Activated B cell treated with CpG ODN at 0.5 μM for 24 hours (primary cell): ENCODE measurements at regions not wholly inside any gene's neighbourhood (a gene's known extent, or its start where the extent isn't known, plus 50 kb on each side); places are given as distances from the start of the nearest gene placed in this dataset.
"Not testable (repeated sequence)": the region's sequence is repeated elsewhere in the genome, so short reads cannot be mapped to it uniquely, and the experiment has no call there.

Experiments
- ATAC-seq: fragments of 200-7000 bp; cut with Tn5 transposase; one replicate; pipeline ENCODE4 v1.10.0; 2021; ENCODE audit warnings: low read depth, mild to moderate bottlenecking, moderate library complexity
- CTCF ChIA-PET: fragments of 350-600 bp; sonication (Branson Sonifier 250); formaldehyde crosslinking; loops from one replicate; lab custom pipeline; 2021; ENCODE audit warnings: antibody characterized with exemption; lab: Charles Lee
- POLR2A ChIA-PET: fragments of 350-600 bp; sonication (Branson Sonifier 250); formaldehyde crosslinking; loops from one replicate; lab custom pipeline; 2021; ENCODE audit warnings: antibody characterized with exemption; lab: Charles Lee
- DNase-seq: peaks from one replicate; pipeline ENCODE4 v3.0.0; 2022
- H3K27ac Mint-ChIP-seq: one replicate; pipeline ENCODE4 v1.8.0; 2020; ENCODE audit warnings: mixed read lengths
- H3K27me3 Mint-ChIP-seq: one replicate; pipeline ENCODE4 v1.8.0; 2021; ENCODE audit warnings: mixed read lengths
- H3K36me3 Mint-ChIP-seq: one replicate; pipeline ENCODE4 v1.8.0; 2021; ENCODE audit warnings: low read depth, mixed read lengths
- H3K4me1 Mint-ChIP-seq: one replicate; pipeline ENCODE4 v1.8.0; 2021; ENCODE audit warnings: mixed read lengths
- H3K4me3 Mint-ChIP-seq: one replicate; pipeline ENCODE4 v1.8.0; 2020; ENCODE audit warnings: mild to moderate bottlenecking, mixed read lengths
- H3K9me3 Mint-ChIP-seq: one replicate; pipeline ENCODE4 v1.8.0; 2020; ENCODE audit warnings: mixed read lengths
- intact Hi-C: fragments of 100-400 bp; cut with micrococcal nuclease; formaldehyde crosslinking; loops from one replicate; pipeline ENCODE4 v1.15.1; 2024
- TF ChIP-seq, protein P1 (sequence below): fragments of 200-600 bp; IDR thresholded peaks from one replicate; pipeline ENCODE4 v1.8.0; 2022; ENCODE audit warnings: antibody characterized with exemption, mild to moderate bottlenecking

GRCh38 chr7:112987171-112987570, 99.5 kb downstream of the GPR85 start:
- CTCF ChIA-PET = no interaction called here
- intact Hi-C loops = no loop called here
- no peaks in the 10 kb centered on the region for H3K36me3 Mint-ChIP-seq
- peaks cover 23% of the 10 kb centered on the region for H3K4me1 Mint-ChIP-seq
- H3K4me3 Mint-ChIP-seq = no peak overlapping the region
- H3K27ac Mint-ChIP-seq = no peak overlapping the region
- H3K27me3 Mint-ChIP-seq = peaks cover 2% of the 10 kb centered on the region
- POLR2A ChIA-PET = no interaction called here
- ATAC-seq (no peak), DNase-seq (no peak)
- TF ChIP-seq, protein P1, sequence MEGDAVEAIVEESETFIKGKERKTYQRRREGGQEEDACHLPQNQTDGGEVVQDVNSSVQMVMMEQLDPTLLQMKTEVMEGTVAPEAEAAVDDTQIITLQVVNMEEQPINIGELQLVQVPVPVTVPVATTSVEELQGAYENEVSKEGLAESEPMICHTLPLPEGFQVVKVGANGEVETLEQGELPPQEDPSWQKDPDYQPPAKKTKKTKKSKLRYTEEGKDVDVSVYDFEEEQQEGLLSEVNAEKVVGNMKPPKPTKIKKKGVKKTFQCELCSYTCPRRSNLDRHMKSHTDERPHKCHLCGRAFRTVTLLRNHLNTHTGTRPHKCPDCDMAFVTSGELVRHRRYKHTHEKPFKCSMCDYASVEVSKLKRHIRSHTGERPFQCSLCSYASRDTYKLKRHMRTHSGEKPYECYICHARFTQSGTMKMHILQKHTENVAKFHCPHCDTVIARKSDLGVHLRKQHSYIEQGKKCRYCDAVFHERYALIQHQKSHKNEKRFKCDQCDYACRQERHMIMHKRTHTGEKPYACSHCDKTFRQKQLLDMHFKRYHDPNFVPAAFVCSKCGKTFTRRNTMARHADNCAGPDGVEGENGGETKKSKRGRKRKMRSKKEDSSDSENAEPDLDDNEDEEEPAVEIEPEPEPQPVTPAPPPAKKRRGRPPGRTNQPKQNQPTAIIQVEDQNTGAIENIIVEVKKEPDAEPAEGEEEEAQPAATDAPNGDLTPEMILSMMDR = no peak
- no peaks in the 10 kb centered on the region for H3K9me3 Mint-ChIP-seq

DNA sequence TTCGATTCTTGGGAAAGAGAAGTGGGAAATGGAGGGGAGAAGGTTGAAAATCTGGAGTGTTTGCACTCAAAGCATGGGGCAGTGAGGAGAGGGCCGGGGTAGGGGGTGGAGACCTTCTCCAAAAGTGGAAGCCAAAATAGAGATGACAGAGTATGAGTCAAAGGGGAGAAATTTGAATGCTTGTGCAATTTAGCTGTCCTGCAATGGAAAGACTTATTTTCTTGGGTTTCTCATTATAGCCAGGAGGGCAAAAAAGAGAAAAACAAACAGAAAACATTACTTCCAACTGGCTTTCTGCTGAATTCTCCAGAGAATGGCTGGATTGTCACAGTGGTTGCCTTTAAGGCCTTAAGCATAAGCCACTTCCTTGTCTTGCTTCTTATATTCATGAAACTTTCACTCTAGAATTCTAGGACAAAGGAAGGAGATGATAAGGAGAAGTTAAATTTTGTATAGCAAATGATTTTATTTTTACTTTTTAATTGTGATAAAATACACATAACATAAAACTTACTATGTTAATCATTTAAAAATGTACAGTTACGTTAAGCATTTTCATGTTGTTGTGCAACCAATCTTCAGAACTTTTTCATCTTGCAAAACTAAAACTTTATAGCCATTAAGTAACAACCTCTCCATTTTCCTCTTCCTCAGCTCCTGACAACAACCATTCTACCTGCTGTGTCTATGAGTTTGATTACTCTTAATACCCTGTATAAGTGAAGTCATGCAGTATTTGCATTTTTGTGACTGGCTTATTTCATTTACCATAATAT, 100.2 kb downstream of the GPR85 start:
- ATAC-seq (no peak), DNase-seq (no peak)
- Mint-ChIP-seq H3K4me3 (no peak overlapping the region), H3K4me1 (peaks cover 28% of the 10 kb centered on the region), H3K27ac (no peak overlapping the region), H3K36me3 (no peaks in the 10 kb centered on the region), H3K27me3 (peaks cover 2% of the 10 kb centered on the region), H3K9me3 (no peaks in the 10 kb centered on the region)
- TF ChIP-seq, protein P1 = no peak
- ChIA-PET CTCF (no interaction called here), POLR2A (no interaction called here)
- intact Hi-C loops = no loop called here

GRCh38 chr7:112985377-112985987, 101.1 kb downstream of the GPR85 start:
- TF ChIP-seq, protein P1 = no peak
- no peaks in the 10 kb centered on the region for H3K27me3 Mint-ChIP-seq
- ChIA-PET CTCF (no interaction called here), POLR2A (no interaction called here)
- ATAC-seq (no peak), DNase-seq (no peak)
- H3K36me3 Mint-ChIP-seq = no peaks in the 10 kb centered on the region
- intact Hi-C loops = no loop called here
- H3K4me3 Mint-ChIP-seq = no peak overlapping the region
- H3K4me1 Mint-ChIP-seq = peaks cover 28% of the 10 kb centered on the region
- H3K27ac Mint-ChIP-seq = no peak overlapping the region
- H3K9me3 Mint-ChIP-seq = no peaks in the 10 kb centered on the region

DNA sequence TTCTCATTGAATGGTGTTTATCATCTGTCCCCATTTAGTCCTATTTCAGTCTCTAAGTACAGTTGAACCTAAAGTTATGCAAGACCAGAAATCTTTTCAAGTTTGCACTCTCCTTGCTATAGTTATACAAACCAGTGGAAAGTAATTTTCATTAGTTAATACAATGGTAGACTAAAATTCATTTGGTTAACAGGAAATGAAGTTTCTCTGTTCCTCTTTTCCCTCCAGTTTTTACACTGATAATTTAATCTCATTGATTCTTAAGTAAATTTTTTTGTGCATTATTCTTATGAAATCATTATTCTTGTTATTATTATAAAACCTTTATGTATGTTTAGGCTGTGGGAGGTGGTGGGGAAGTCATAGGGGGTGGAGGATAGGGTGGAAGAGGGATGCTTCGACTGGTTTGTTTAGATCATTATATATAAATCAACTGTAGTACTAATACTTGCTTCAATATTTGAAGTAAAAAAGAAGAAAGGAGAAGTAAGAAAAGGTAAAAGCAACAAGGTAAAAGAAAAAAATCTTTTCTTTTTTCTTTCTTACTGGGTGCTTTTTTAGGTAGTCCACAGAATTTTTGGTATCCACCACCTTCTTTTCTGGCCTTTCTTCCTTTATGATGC, 104.1 kb downstream of the GPR85 start:
- TF ChIP-seq, protein P1 = no peak
- Mint-ChIP-seq H3K27ac (peak overlapping the region; percentile 79), H3K9me3 (no peaks in the 10 kb centered on the region), H3K4me3 (no peak overlapping the region), H3K36me3 (no peaks in the 10 kb centered on the region), H3K4me1 (peaks cover 28% of the 10 kb centered on the region), H3K27me3 (no peaks in the 10 kb centered on the region)
- ATAC-seq = peak; percentile 62
- no peak for DNase-seq
- ChIA-PET POLR2A (no interaction called here), CTCF (no interaction called here)
- intact Hi-C loops = loop anchor here (1.0 to 2.0 kb wide), 4 partner anchors 14 to 192 kb away; partner anchors contain the start of genes SMIM30 and TMEM168

GRCh38 chr7:112981966-112982365, 104.7 kb downstream of the GPR85 start:
- Mint-ChIP-seq H3K36me3 (no peaks in the 10 kb centered on the region), H3K4me3 (no peak overlapping the region), H3K9me3 (no peaks in the 10 kb centered on the region), H3K27ac (peak overlapping the region; percentile 79), H3K27me3 (no peaks in the 10 kb centered on the region), H3K4me1 (peaks cover 28% of the 10 kb centered on the region)
- TF ChIP-seq, protein P1 = no peak
- ChIA-PET POLR2A (no interaction called here), CTCF (no interaction called here)
- intact Hi-C loops = loop anchor here (1.0 to 2.0 kb wide), 4 partner anchors 13 to 192 kb away; partner anchors contain the start of genes SMIM30 and TMEM168
- DNase-seq (no peak), ATAC-seq (no peak)

DNA sequence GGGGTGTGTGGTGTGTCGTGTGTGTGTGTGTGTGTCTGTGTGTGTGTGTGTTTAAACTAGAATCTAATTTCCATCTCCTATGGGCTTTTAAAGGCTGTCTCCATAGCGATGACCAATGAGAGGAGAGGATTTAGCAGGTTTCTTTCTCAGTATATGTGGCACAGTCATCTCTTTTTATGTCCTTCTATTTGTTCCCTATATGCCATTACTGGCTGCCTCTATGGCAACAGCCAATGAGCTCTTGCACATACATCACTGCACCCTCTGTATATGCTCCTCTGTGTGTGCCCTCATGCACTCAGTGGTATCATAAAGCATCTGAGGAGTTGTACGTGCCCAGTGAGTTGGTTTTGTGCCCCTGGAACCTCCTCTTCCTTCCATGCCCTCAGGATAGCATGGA, 107.6 kb downstream of the GPR85 start:
- H3K4me1 Mint-ChIP-seq = peaks cover 26% of the 10 kb centered on the region
- intact Hi-C loops, H3K4me3 Mint-ChIP-seq, DNase-seq, ATAC-seq, H3K27me3 Mint-ChIP-seq, H3K9me3 Mint-ChIP-seq, CTCF ChIA-PET, POLR2A ChIA-PET, H3K27ac Mint-ChIP-seq, H3K36me3 Mint-ChIP-seq: not testable (repeated sequence)

GRCh38 chr7:112977244-112977955, 109.2 kb downstream of the GPR85 start:
- H3K36me3 Mint-ChIP-seq, DNase-seq, ATAC-seq, POLR2A ChIA-PET, H3K9me3 Mint-ChIP-seq, intact Hi-C loops, H3K27ac Mint-ChIP-seq, H3K4me1 Mint-ChIP-seq, CTCF ChIA-PET, H3K4me3 Mint-ChIP-seq, H3K27me3 Mint-ChIP-seq: not testable (repeated sequence)
